Esophagus squamous epithelium (tissue), 5 donors: ENCODE measurements at regions not wholly inside any gene's neighbourhood (a gene's known extent, or its start where the extent isn't known, plus 50 kb on each side); places are given as distances from the start of the nearest gene placed in this dataset.

Experiments used
- DNase-seq: peaks from one replicate; lab custom pipeline; 2025; lab: John Stamatoyannopoulos, UW
- H3K27ac ChIP-seq, 4 donors: fragments of 200-600 bp; sonication (generic); one replicate each; pipeline ENCODE4 v1.5.1; 2016 to 2019; ENCODE audit warnings: mild to moderate bottlenecking in 1 of 4
- H3K27me3 ChIP-seq, 4 donors: fragments of 200-600 bp; sonication (generic); 1 replicate in 3 of 4; 2 replicates in 1 of 4; pipeline versions ENCODE4 v1.5.1 to v1.6.0; 2017 to 2021; ENCODE audit warnings: antibody characterized with exemption in 1 of 4
- H3K36me3 ChIP-seq, 3 donors: fragments of 200-600 bp; sonication (generic); one replicate each; pipeline ENCODE4 v1.5.1; 2016 to 2019
- H3K4me1 ChIP-seq, 3 donors: fragments of 200-600 bp; sonication (generic); one replicate each; pipeline ENCODE4 v1.5.1; 2017 to 2019
- H3K4me3 ChIP-seq, 4 donors: fragments of 200-600 bp; sonication (generic); 1 replicate in 3 of 4; 2 replicates in 1 of 4; pipeline ENCODE4 v1.5.1; 2016 to 2019; ENCODE audit warnings: mild to moderate bottlenecking in 2 of 4, moderate library complexity in 1 of 4
- H3K9me3 ChIP-seq, 3 donors: fragments of 200-600 bp; sonication (generic); one replicate each; pipeline ENCODE4 v1.5.1; 2016 to 2019
- POLR2A ChIP-seq, 4 donors: fragments of 450-650 bp; IDR thresholded peaks; one replicate each; pipeline ENCODE4 v1.6.1; 2017; ENCODE audit warnings: antibody characterized with exemption in 4 of 4, mild to moderate bottlenecking in 4 of 4, moderate library complexity in 3 of 4
- WGBS, 2 donors: methylation state at CpG; one replicate each; pipeline ENCODE4 v1.1.5; 2018; 5-methylcytosine and 5-hydroxymethylcytosine counted together
- intact Hi-C: fragments of 100-400 bp; cut with DNase I; formaldehyde crosslinking; loops from one replicate; pipeline ENCODE4 v1.15.0; 2022
- TF ChIP-seq, protein P1 (sequence below), 6 experiments: fragments of 450-650 bp in 4 of 6; fragments of 200-600 bp in 2 of 6; sonication (generic) in 2 of 6; IDR thresholded peaks; one replicate each; pipeline ENCODE4 v1.5.1; 2016 to 2019; ENCODE audit warnings: antibody characterized with exemption in 6 of 6, mild to moderate bottlenecking in 4 of 6, moderate library complexity in 4 of 6
- donor health status: DM: yes; HTN: yes; CAD: no.

DNA sequence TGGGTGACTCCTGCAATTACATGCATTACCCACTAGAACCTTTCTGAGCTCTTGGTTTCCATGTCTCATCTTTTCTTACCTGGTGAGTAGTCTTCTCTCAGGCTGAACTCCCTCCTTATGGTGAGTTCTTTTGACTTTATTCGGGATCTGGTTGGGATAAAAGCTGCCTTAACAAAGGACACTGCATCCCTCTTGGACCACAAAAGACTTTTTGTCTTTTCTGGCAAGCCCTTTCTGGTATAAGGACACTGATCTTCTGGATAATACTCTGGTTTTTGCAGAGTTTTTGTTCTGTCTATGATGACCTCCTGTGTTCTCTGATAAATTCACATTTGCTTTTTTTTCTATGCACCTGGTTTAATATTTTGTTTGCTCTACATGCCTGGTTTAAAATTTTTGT lies 66.7 kb downstream of the SLITRK1 start:
- Histone ChIP-seq H3K4me1 (no peaks in the 10 kb centered on the region), H3K9me3 (no peaks in the 10 kb centered on the region), H3K36me3 (no peaks in the 10 kb centered on the region), H3K4me3 (no peak overlapping the region), H3K27me3 (no peaks in the 10 kb centered on the region), H3K27ac (no peak overlapping the region)
- 62 to 64% methylated on average over 1 of the region's 1 CpG for WGBS, 2 donors
- DNase-seq, result no peak
- TF ChIP-seq, protein P1, sequence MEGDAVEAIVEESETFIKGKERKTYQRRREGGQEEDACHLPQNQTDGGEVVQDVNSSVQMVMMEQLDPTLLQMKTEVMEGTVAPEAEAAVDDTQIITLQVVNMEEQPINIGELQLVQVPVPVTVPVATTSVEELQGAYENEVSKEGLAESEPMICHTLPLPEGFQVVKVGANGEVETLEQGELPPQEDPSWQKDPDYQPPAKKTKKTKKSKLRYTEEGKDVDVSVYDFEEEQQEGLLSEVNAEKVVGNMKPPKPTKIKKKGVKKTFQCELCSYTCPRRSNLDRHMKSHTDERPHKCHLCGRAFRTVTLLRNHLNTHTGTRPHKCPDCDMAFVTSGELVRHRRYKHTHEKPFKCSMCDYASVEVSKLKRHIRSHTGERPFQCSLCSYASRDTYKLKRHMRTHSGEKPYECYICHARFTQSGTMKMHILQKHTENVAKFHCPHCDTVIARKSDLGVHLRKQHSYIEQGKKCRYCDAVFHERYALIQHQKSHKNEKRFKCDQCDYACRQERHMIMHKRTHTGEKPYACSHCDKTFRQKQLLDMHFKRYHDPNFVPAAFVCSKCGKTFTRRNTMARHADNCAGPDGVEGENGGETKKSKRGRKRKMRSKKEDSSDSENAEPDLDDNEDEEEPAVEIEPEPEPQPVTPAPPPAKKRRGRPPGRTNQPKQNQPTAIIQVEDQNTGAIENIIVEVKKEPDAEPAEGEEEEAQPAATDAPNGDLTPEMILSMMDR (IDR thresholded peaks at IDR 0.05), result no peak
- no peak for TF ChIP-seq POLR2A (IDR thresholded peaks at IDR 0.05)
- intact Hi-C loops, result no loop called here

DNA sequence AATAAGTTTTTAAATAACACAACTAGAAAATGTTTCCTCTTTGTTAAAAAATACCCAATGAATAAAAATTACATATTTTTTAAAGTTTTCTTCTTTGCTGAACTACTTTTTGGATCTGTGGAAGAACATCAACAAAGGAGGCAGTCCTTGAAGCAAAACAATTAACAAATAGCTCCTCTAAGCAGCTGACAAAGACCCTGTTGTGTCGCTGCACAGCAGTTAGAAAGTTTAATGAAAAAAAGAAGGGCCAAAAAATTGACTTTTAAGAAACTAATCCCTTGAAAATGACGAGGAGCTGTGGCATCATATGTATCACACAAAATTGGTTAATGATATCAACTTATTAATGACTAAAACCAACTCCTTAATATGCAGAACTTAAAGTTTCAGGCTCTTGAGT lies 72.1 kb downstream of the SLITRK1 start:
- TF ChIP-seq, protein P1 (IDR thresholded peaks at IDR 0.05), result no peak
- no peak for TF ChIP-seq POLR2A (IDR thresholded peaks at IDR 0.05)
- no peak overlapping the region for H3K27ac ChIP-seq
- H3K36me3 ChIP-seq, result no peaks in the 10 kb centered on the region
- H3K4me3 ChIP-seq, result no peak overlapping the region
- intact Hi-C loops, result no loop called here
- no peaks in the 10 kb centered on the region for H3K4me1 ChIP-seq
- no peaks in the 10 kb centered on the region for H3K9me3 ChIP-seq
- DNase-seq, result no peak
- 25 to 51% methylated on average over 2 of the region's 2 CpGs for WGBS, 2 donors
- H3K27me3 ChIP-seq, result no peaks in the 10 kb centered on the region

DNA sequence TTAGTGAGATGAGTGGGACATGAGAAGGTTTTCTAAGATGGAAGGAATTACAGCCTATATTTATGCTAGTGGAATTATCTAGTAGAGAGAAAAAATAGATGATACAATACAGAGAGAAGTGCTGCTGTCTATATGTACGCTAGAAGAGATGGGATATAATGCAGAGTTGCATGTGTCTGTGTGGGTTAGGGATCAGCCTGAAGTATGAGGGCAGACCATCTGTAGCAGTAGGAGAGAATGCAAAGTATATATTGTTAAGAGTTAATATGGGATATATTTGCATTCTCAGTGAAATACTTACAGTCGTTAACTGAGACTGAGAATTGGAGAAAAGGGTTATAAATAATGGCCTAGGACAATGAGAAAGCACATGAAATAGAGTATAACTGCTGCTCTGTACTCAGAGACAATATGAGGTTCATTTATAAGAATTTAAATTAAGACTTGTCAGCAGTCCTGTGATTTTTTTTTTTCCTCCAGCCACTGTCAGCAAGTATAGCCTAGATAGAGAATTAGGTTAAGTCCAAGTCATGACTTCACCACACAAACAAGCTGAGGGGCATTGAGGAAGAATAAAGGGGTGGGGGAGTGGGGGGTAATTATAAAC lies 77.8 kb downstream of the SLITRK1 start:
- Histone ChIP-seq H3K4me1 (no peaks in the 10 kb centered on the region), H3K4me3 (no peak overlapping the region), H3K27ac (no peak overlapping the region), H3K27me3 (no peaks in the 10 kb centered on the region), H3K36me3 (no peaks in the 10 kb centered on the region), H3K9me3 (no peaks in the 10 kb centered on the region)
- intact Hi-C loops, result no loop called here
- DNase-seq, result no peak
- TF ChIP-seq, protein P1 (IDR thresholded peaks at IDR 0.05), result no peak
- no peak for TF ChIP-seq POLR2A (IDR thresholded peaks at IDR 0.05)
- 79 to 82% methylated on average over 2 of the region's 2 CpGs for WGBS, 2 donors

DNA sequence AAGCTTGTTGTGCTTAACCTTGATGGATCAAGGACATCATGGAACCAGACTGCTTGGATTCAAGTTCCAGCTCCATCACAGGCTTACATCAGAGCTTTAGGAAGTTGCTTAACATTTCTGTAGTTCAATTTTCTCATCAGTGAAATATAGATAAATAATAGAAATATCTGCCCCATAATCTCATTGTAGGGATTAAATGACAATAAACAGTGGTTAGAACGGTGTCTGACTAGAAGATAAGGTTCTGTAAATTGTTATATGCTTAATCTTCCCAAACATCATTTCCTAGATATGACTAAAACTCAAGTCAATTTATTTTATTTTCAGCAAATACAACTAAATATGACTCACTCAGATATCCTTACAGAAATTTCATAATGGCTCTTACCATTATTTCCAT lies 83.5 kb downstream of the SLITRK1 start:
- 41 to 50% methylated on average over 1 of the region's 1 CpG for WGBS, 2 donors
- no peak overlapping the region for H3K27ac ChIP-seq
- no peaks in the 10 kb centered on the region for H3K36me3 ChIP-seq
- H3K27me3 ChIP-seq, result no peaks in the 10 kb centered on the region
- no peak overlapping the region for H3K4me3 ChIP-seq
- no peaks in the 10 kb centered on the region for H3K4me1 ChIP-seq
- H3K9me3 ChIP-seq, result no peaks in the 10 kb centered on the region
- intact Hi-C loops, result no loop called here
- TF ChIP-seq, protein P1 (IDR thresholded peaks at IDR 0.05), result no peak
- TF ChIP-seq POLR2A (IDR thresholded peaks at IDR 0.05), result no peak
- no peak for DNase-seq

DNA sequence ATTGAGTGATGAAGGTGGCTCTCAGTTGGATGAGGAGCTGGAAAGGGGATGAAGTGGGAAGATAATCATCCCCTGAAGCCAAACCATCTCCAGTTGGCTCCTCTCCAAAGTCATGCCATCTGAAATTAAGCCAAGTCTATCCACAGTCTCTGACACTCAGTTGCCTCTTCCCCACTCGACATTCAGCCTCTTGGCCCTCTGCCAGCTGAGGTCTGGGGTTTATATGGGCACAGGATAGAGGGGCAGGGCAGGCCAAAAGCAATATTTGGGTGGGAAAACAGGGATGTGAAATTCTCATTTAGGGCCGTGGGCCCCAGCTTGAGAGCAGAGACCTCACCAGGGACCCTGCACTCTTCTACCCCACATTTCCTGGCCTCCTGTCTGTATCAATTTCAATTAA lies 85.9 kb downstream of the SLITRK1 start:
- Histone ChIP-seq H3K4me3 (no peak overlapping the region), H3K27ac (no peak overlapping the region), H3K36me3 (no peaks in the 10 kb centered on the region), H3K27me3 (no peaks in the 10 kb centered on the region), H3K4me1 (no peaks in the 10 kb centered on the region), H3K9me3 (no peaks in the 10 kb centered on the region)
- TF ChIP-seq POLR2A (IDR thresholded peaks at IDR 0.05), result no peak
- 57 to 76% methylated on average over 2 of the region's 2 CpGs for WGBS, 2 donors
- intact Hi-C loops, result no loop called here
- DNase-seq, result no peak

DNA sequence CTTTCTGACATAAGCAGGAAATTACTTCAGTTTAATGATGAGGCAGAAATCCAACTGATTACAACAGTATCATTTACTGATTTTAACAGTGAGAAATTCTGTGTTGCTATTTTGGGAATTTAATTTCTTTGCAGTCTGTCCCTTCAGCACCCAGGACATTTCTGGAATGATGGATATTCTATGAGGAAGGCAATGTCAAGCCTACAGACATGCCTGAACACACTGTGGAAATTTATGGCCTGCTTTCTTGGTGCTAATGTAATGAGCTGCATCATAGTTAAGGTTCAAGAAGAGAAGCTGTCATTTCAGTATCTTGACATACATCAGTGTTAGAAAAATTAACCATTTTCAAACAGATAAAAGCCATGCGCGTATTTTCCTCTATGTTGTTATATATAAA lies 87.7 kb downstream of the SLITRK1 start:
- WGBS, 2 donors, result 89 to 94% methylated on average over 2 of the region's 2 CpGs
- intact Hi-C loops, result no loop called here
- no peak for DNase-seq
- Histone ChIP-seq H3K27ac (no peak overlapping the region), H3K9me3 (no peaks in the 10 kb centered on the region), H3K4me1 (no peaks in the 10 kb centered on the region), H3K36me3 (no peaks in the 10 kb centered on the region), H3K4me3 (no peak overlapping the region), H3K27me3 (no peaks in the 10 kb centered on the region)
- TF ChIP-seq, protein P1 (IDR thresholded peaks at IDR 0.05), result no peak
- TF ChIP-seq POLR2A (IDR thresholded peaks at IDR 0.05), result no peak
